Retinal pigment epithelial cell (primary cell): ENCODE measurements at regions not wholly inside any gene's neighbourhood (a gene's known extent, or its start where the extent isn't known, plus 50 kb on each side); places are given as distances from the start of the nearest gene placed in this dataset.
"Not testable (repeated sequence)": the region's sequence is repeated elsewhere in the genome, so short reads cannot be mapped to it uniquely, and the experiment has no call there.

Experiments
- DNase-seq: peaks from one replicate; pipeline ENCODE4 v3.0.0-alpha.2; 2010; ENCODE audit warnings: low read depth
- H3K4me3 ChIP-seq: 2 replicates; pipeline ENCODE4 v1.5.1; 2011; ENCODE audit warnings: mild to moderate bottlenecking, low read length, control low read depth, moderate library complexity
- TF ChIP-seq, protein P1 (sequence below): conservative IDR thresholded peaks from 2 replicates; pipeline ENCODE4 v1.5.1; 2011; ENCODE audit warnings: low read depth, low read length, control low read depth, inconsistent platforms

GRCh38 chr13:79846386-79846785, 365.4 kb downstream of the NDFIP2 start:
- no peak for DNase-seq
- H3K4me3 ChIP-seq = no peak overlapping the region
- TF ChIP-seq, protein P1, sequence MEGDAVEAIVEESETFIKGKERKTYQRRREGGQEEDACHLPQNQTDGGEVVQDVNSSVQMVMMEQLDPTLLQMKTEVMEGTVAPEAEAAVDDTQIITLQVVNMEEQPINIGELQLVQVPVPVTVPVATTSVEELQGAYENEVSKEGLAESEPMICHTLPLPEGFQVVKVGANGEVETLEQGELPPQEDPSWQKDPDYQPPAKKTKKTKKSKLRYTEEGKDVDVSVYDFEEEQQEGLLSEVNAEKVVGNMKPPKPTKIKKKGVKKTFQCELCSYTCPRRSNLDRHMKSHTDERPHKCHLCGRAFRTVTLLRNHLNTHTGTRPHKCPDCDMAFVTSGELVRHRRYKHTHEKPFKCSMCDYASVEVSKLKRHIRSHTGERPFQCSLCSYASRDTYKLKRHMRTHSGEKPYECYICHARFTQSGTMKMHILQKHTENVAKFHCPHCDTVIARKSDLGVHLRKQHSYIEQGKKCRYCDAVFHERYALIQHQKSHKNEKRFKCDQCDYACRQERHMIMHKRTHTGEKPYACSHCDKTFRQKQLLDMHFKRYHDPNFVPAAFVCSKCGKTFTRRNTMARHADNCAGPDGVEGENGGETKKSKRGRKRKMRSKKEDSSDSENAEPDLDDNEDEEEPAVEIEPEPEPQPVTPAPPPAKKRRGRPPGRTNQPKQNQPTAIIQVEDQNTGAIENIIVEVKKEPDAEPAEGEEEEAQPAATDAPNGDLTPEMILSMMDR = no peak

DNA sequence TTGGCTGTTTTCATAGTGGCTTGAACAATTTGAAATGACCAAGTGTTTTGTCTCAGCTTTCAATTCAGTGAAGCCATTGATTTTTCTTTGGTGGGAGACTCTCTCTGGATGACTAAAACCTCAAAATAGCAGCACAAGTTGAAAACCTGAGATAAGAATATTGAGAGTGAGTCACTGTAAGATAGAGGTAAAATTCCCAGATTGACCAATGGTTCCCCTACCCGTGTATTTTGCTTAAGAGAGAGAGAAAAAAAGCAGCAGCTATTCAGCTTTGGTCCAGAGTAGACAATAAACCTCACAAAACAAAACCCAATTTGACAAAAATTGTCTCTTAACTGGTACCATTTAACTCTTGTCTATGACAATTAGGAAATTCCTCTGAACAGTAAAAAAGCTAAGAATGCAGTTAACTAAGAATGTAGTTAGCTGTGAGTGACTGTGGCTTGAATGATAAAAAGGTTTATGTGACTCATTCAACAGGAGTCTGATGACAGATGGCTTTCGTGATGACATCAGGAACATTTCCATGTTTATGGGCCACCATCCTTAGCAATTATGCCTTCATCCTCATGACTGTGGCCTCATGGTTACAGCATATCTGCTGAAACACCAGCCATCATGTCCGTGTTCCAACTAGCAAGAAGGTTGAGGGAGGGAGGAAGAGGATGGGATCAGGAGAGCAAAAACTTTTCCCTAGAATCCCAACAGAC, 356.9 kb downstream of the NDFIP2 start:
- no peak overlapping the region for H3K4me3 ChIP-seq
- DNase-seq = peak; percentile 35
- TF ChIP-seq, protein P1 = no peak

GRCh38 chr13:79836121-79836520, 355.2 kb downstream of the NDFIP2 start:
- DNase-seq, H3K4me3 ChIP-seq: not testable (repeated sequence)

DNA sequence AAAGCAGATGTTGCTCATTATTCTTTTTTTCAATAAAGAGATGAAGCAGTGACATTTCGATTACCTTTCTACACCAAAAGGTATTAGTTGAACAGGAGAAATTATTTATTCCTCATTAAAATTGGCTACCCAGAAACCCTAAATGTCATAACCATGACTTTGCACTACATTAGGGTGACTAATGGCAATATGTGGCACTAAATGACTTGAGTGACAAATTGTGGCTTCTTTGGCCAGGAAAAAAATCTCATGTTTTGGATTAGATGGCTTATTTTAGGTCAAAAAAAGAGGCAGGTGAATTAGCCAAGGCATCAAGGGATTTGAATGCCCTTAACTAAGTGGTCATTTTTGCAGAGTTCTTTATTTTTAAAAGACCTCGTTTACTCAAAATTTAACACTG, 353.9 kb downstream of the NDFIP2 start:
- no peak overlapping the region for H3K4me3 ChIP-seq
- DNase-seq = no peak
- TF ChIP-seq, protein P1 = no peak

DNA sequence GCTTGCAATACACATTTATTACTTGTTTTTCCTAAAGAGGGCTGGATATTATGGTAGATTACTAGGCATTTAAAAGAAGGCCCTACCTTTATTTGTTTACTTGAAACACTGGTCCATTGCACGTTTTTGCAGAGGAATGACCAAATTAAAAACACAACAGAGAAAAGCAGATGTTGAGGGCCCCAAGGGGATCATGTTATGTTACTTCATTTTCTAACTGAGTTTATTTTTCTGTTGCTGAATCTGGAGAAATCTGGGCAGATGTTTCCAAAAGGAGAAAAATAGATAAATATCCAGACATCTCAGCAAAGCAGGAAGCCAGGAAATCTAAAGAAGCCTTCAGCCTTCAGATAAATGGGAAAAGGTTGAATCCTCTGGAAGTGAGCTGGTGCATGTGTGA, 353.0 kb downstream of the NDFIP2 start:
- no peak overlapping the region for H3K4me3 ChIP-seq
- no peak for DNase-seq
- TF ChIP-seq, protein P1 = no peak

DNA sequence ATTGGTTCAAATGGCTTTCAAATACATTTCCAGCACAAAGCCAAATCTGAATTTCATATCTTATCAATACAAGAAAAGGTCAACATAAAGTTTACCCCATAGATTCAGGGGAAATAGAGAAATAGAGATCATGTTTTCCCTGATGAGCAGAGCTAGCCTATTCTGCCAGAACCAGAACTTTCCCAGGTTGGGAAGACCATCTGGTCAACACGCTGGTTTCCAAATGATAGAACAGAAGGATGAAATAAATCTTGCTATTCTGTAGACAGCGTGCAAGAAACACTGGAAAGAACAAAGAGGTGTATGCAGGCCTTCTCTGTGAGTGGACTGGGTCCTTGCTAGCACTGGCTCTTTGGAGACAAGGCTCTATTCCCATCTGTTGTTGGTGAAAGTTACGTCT, 350.6 kb downstream of the NDFIP2 start:
- no peak overlapping the region for H3K4me3 ChIP-seq
- no peak for DNase-seq
- TF ChIP-seq, protein P1 = no peak

- TF ChIP-seq, protein P1 = no peak
- no peak overlapping the region for H3K4me3 ChIP-seq
- no peak for DNase-seq
Observed at GRCh38 chr13:79830945-79831344, 350.0 kb downstream of the NDFIP2 start.
